Astrocyte (in vitro differentiated cells and primary cell): ENCODE measurements at regions not wholly inside any gene's neighbourhood (a gene's known extent, or its start where the extent isn't known, plus 50 kb on each side); places are given as distances from the start of the nearest gene placed in this dataset.

Experiments used
- DNase-seq: peaks from one replicate; pipeline ENCODE4 v3.0.0-alpha.2; 2010; ENCODE audit warnings: low read depth
- FAIRE-seq: peaks from 2 replicates; lab custom pipeline; 2011; peaks lifted over from hg19 to GRCh38; lab: Jason Lieb, UNC
- H2AFZ ChIP-seq: 2 replicates; pipeline ENCODE4 v1.6.0; 2012; ENCODE audit warnings: low read depth, low read length, inconsistent platforms
- H3K27ac ChIP-seq: 2 replicates; pipeline ENCODE4 v1.5.1; 2011; ENCODE audit warnings: low read depth, low read length, inconsistent platforms
- H3K27me3 ChIP-seq: 2 replicates; pipeline ENCODE4 v1.6.0; 2011; ENCODE audit warnings: low read length, inconsistent platforms; ENCODE audit not compliant: insufficient read depth
- H3K36me3 ChIP-seq: 2 replicates; pipeline ENCODE4 v1.5.1; 2011; ENCODE audit warnings: low read length, inconsistent platforms; ENCODE audit not compliant: insufficient read depth
- H3K4me1 ChIP-seq: 2 replicates; pipeline ENCODE4 v1.5.1; 2011; ENCODE audit warnings: low read length, inconsistent platforms; ENCODE audit not compliant: insufficient read depth
- H3K4me2 ChIP-seq: 2 replicates; pipeline ENCODE4 v1.6.0; 2012; ENCODE audit warnings: low read length, inconsistent platforms
- H3K4me3 ChIP-seq: 2 replicates; pipeline ENCODE4 v1.5.1; 2011; ENCODE audit warnings: low read depth, mild to moderate bottlenecking, low read length, inconsistent platforms; ENCODE audit not compliant: insufficient read depth
- H3K79me2 ChIP-seq: 2 replicates; pipeline ENCODE4 v1.6.0; 2012; ENCODE audit warnings: mild to moderate bottlenecking, low read length, inconsistent platforms; ENCODE audit not compliant: insufficient read depth
- H3K9ac ChIP-seq: 2 replicates; pipeline ENCODE4 v1.6.0; 2012; ENCODE audit warnings: mild to moderate bottlenecking, low read length, inconsistent platforms
- H3K9me3 ChIP-seq: 2 replicates; pipeline ENCODE4 v1.5.1; 2012; ENCODE audit warnings: low read depth, mild to moderate bottlenecking, low read length, inconsistent platforms; ENCODE audit not compliant: insufficient read depth
- H4K20me1 ChIP-seq: 2 replicates; pipeline ENCODE4 v1.6.0; 2012; ENCODE audit warnings: low read length, inconsistent platforms; ENCODE audit not compliant: insufficient read depth
- H3K27ac Mint-ChIP-seq: one replicate; pipeline ENCODE4 v1.8.0; 2021; ENCODE audit warnings: mild to moderate bottlenecking, mixed read lengths; ENCODE audit not compliant: unreplicated experiment
- H3K27me3 Mint-ChIP-seq: one replicate; pipeline ENCODE4 v1.8.0; 2021; ENCODE audit warnings: low read depth, mixed read lengths; ENCODE audit not compliant: unreplicated experiment
- H3K36me3 Mint-ChIP-seq: one replicate; pipeline ENCODE4 v1.8.0; 2021; ENCODE audit warnings: low read depth, mixed read lengths; ENCODE audit not compliant: unreplicated experiment
- H3K4me1 Mint-ChIP-seq: one replicate; pipeline ENCODE4 v1.8.0; 2021; ENCODE audit warnings: low read depth, mixed read lengths; ENCODE audit not compliant: unreplicated experiment
- H3K4me3 Mint-ChIP-seq: one replicate; pipeline ENCODE4 v1.8.0; 2021; ENCODE audit warnings: mild to moderate bottlenecking, moderate library complexity, mixed read lengths; ENCODE audit not compliant: unreplicated experiment
- H3K9me3 Mint-ChIP-seq: one replicate; pipeline ENCODE4 v1.8.0; 2021; ENCODE audit warnings: mild to moderate bottlenecking, mixed read lengths; ENCODE audit not compliant: unreplicated experiment
- EZH2 ChIP-seq: IDR thresholded peaks from 2 replicates; pipeline ENCODE4 v1.6.1; 2012; ENCODE audit warnings: mild to moderate bottlenecking, low read length, inconsistent platforms; ENCODE audit not compliant: insufficient read depth
- TF ChIP-seq, protein P1 (sequence below): IDR thresholded peaks from 2 replicates; pipeline ENCODE4 v1.5.1; 2011; ENCODE audit warnings: low read depth, mild to moderate bottlenecking, inconsistent platforms, low read length, moderate library complexity; ENCODE audit not compliant: insufficient read depth

DNA sequence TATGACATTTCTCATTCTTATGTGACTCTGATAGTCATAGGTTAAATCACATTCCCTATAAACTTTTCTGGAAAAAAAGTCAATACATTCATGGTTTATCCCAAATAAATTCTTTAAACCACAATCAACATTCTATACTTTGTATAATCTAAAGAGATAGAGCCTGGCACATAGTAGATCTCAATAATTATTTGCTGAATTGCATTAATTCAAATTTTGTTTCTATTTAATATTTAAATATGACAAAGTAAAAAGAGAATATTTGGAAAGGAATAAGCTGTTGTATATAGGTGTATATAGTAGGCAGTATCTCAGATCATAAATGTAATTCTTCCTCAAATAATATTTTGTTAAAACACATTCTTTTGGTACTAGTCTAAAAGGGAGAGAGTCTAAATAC lies 102.2 kb upstream of the USP15 start:
- Histone ChIP-seq H3K27ac (no peak overlapping the region), H3K9ac (no peak overlapping the region), H3K4me2 (no peak overlapping the region), H3K9me3 (peaks cover 5% of the 10 kb centered on the region), H3K4me1 (no peaks in the 10 kb centered on the region), H2AFZ (no peak overlapping the region), H3K36me3 (no peaks in the 10 kb centered on the region), H3K27me3 (no peaks in the 10 kb centered on the region), H3K79me2 (no peaks in the 10 kb centered on the region), H3K4me3 (no peak overlapping the region), H4K20me1 (no peaks in the 10 kb centered on the region)
- Mint-ChIP-seq H3K9me3 (no peaks in the 10 kb centered on the region), H3K27me3 (no peaks in the 10 kb centered on the region), H3K27ac (no peak overlapping the region), H3K4me3 (no peak overlapping the region), H3K36me3 (no peaks in the 10 kb centered on the region), H3K4me1 (no peaks in the 10 kb centered on the region)
- TF ChIP-seq EZH2: no peak
- TF ChIP-seq, protein P1, sequence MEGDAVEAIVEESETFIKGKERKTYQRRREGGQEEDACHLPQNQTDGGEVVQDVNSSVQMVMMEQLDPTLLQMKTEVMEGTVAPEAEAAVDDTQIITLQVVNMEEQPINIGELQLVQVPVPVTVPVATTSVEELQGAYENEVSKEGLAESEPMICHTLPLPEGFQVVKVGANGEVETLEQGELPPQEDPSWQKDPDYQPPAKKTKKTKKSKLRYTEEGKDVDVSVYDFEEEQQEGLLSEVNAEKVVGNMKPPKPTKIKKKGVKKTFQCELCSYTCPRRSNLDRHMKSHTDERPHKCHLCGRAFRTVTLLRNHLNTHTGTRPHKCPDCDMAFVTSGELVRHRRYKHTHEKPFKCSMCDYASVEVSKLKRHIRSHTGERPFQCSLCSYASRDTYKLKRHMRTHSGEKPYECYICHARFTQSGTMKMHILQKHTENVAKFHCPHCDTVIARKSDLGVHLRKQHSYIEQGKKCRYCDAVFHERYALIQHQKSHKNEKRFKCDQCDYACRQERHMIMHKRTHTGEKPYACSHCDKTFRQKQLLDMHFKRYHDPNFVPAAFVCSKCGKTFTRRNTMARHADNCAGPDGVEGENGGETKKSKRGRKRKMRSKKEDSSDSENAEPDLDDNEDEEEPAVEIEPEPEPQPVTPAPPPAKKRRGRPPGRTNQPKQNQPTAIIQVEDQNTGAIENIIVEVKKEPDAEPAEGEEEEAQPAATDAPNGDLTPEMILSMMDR: no peak
- DNase-seq: no peak
- FAIRE-seq: no peak

DNA sequence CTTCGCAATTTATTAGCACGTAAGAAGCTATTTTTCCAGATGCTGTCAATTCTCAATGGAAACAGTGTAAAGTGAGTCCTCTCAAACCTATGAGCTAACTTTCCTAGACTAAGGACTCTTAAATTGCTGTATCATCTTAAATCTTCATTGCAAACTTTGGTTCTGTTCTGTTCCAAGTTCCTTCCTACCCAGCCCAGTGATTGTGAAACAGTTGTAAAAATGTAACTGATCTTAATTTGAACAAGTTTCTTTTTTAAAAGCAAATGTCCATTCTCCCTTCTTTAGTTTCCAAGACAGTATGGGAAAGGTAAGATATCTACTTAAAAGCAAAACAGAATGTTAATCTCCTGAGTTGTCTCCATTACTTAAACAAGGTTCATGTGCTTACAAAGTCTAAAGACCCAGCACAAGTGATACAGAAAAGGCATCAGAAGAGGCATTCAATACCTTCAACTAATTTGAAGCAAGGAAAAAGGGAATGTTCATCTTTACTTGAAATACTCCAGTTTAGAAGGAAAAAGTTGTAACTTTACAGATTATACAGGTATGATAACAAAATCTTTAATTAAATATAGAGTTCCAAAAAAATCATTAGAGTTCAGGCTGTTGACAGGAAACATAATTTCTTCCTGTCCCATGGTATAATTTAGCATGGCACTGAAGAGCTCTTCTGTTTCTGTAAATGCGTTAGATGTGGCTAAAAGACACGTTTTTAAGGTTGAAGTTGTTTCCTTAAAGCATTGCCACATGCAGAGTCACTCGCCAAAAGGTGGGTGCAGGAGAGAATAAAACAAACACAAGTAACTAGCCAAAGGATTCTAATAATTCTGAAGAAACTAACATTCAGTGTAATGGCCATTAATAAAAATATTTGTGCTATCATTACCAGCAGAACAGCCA lies 101.5 kb upstream of the USP15 start:
- Histone ChIP-seq H2AFZ (no peak overlapping the region), H3K4me3 (no peak overlapping the region), H3K9ac (no peak overlapping the region), H3K79me2 (no peaks in the 10 kb centered on the region), H3K27ac (no peak overlapping the region), H3K36me3 (no peaks in the 10 kb centered on the region), H3K4me1 (no peaks in the 10 kb centered on the region), H3K27me3 (no peaks in the 10 kb centered on the region), H4K20me1 (no peaks in the 10 kb centered on the region), H3K9me3 (peaks cover 5% of the 10 kb centered on the region), H3K4me2 (no peak overlapping the region)
- DNase-seq: no peak
- Mint-ChIP-seq H3K27me3 (no peaks in the 10 kb centered on the region), H3K9me3 (no peaks in the 10 kb centered on the region), H3K27ac (no peak overlapping the region), H3K4me1 (no peaks in the 10 kb centered on the region), H3K4me3 (no peak overlapping the region), H3K36me3 (no peaks in the 10 kb centered on the region)
- TF ChIP-seq EZH2: no peak
- TF ChIP-seq, protein P1: no peak
- no peak for FAIRE-seq

DNA sequence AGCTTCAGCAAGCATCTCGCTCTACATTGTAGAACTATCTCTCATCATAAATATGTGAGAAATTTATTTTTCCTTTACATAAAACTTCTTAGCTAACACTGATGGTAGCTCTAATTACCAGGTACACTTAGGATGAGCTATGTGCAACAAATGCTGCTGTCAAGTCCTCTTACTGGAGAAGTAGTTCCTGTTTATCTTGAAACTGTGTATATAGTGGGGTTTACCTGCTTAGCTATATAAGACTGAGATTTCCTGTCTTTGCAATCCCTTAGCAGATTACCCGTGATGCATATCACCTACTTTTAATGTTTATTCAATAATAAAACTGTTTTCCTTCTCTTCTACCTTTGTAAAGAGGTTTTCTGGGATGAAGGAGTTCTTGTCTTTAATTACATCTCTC lies 98.0 kb upstream of the USP15 start:
- no peaks in the 10 kb centered on the region for H3K27me3 Mint-ChIP-seq
- DNase-seq (no peak), FAIRE-seq (no peak)
- H2AFZ ChIP-seq: no peak overlapping the region
- H3K4me3 ChIP-seq: no peak overlapping the region
- H3K4me3 Mint-ChIP-seq: no peak overlapping the region
- no peak overlapping the region for H3K9ac ChIP-seq
- TF ChIP-seq, protein P1: no peak
- TF ChIP-seq EZH2: no peak
- H3K9me3 ChIP-seq: peaks cover 5% of the 10 kb centered on the region
- H3K79me2 ChIP-seq: no peaks in the 10 kb centered on the region
- H3K27me3 ChIP-seq: no peaks in the 10 kb centered on the region
- H3K27ac Mint-ChIP-seq: no peak overlapping the region
- H3K4me1 Mint-ChIP-seq: no peaks in the 10 kb centered on the region
- H3K36me3 Mint-ChIP-seq: no peaks in the 10 kb centered on the region
- no peaks in the 10 kb centered on the region for H3K9me3 Mint-ChIP-seq
- no peaks in the 10 kb centered on the region for H3K4me1 ChIP-seq
- no peak overlapping the region for H3K27ac ChIP-seq
- H3K36me3 ChIP-seq: no peaks in the 10 kb centered on the region
- H4K20me1 ChIP-seq: no peaks in the 10 kb centered on the region
- H3K4me2 ChIP-seq: no peak overlapping the region
